Keratinocyte (primary cell): ENCODE measurements at regions not wholly inside any gene's neighbourhood (a gene's known extent, or its start where the extent isn't known, plus 50 kb on each side); places are given as distances from the start of the nearest gene placed in this dataset.

Source experiments
- DNase-seq: peaks from one replicate; pipeline ENCODE4 v3.0.0-alpha.2; 2011; ENCODE audit warnings: low read depth, missing footprints, low spot score
- FAIRE-seq: peaks from 2 replicates; lab custom pipeline; 2011; peaks lifted over from hg19 to GRCh38; lab: Jason Lieb, UNC
- H2AFZ ChIP-seq: 2 replicates; pipeline ENCODE4 v1.6.0; 2012; ENCODE audit warnings: low read length, control low read depth, inconsistent platforms; ENCODE audit not compliant: control insufficient read depth
- H3K27ac ChIP-seq: 2 replicates; pipeline ENCODE4 v1.5.1; 2011; ENCODE audit warnings: low read length; ENCODE audit not compliant: control insufficient read depth, insufficient read depth
- H3K27me3 ChIP-seq: 3 replicates; pipeline ENCODE4 v1.6.0; 2011; ENCODE audit warnings: low read length; ENCODE audit not compliant: control insufficient read depth, insufficient read depth; ENCODE audit errors: extremely low read depth
- H3K36me3 ChIP-seq, 2 experiments: 2 replicates in 1 of 2; 3 replicates in 1 of 2; pipeline ENCODE4 v1.5.1; 2011; ENCODE audit warnings: low read length in 2 of 2, mild to moderate bottlenecking in 1 of 2; ENCODE audit not compliant: control insufficient read depth in 2 of 2, insufficient read depth in 2 of 2; ENCODE audit errors: extremely low read depth in 1 of 2
- H3K4me1 ChIP-seq: 3 replicates; pipeline ENCODE4 v1.5.1; 2011; ENCODE audit warnings: low read length; ENCODE audit not compliant: control insufficient read depth, insufficient read depth; ENCODE audit errors: extremely low read depth
- H3K4me2 ChIP-seq: 3 replicates; pipeline ENCODE4 v1.6.0; 2011; ENCODE audit warnings: low read depth, low read length; ENCODE audit not compliant: control insufficient read depth, insufficient read depth; ENCODE audit errors: extremely low read depth
- H3K4me3 ChIP-seq, 3 experiments: fragments of 200-600 bp in 1 of 3; sonication (generic) in 1 of 3; 2 replicates in 2 of 3; 3 replicates in 1 of 3; pipeline ENCODE4 v1.5.1; 2011 to 2016; ENCODE audit warnings: low read length in 3 of 3, mild to moderate bottlenecking in 3 of 3, control low read depth in 2 of 3, inconsistent platforms in 1 of 3, low read depth in 1 of 3, mixed read lengths in 1 of 3, mixed run types in 1 of 3, moderate library complexity in 1 of 3; ENCODE audit not compliant: control insufficient read depth in 2 of 3, insufficient read depth in 2 of 3; ENCODE audit errors: extremely low read depth in 1 of 3
- H3K79me2 ChIP-seq: 2 replicates; pipeline ENCODE4 v1.6.0; 2012; ENCODE audit warnings: low read length; ENCODE audit not compliant: control insufficient read depth, insufficient read depth
- H3K9ac ChIP-seq: 3 replicates; pipeline ENCODE4 v1.6.0; 2011; ENCODE audit warnings: low read length; ENCODE audit not compliant: control insufficient read depth, insufficient read depth; ENCODE audit errors: extremely low read depth
- H3K9me1 ChIP-seq: 3 replicates; pipeline ENCODE4 v1.6.0; 2011; ENCODE audit warnings: low read length; ENCODE audit not compliant: control insufficient read depth, insufficient read depth; ENCODE audit errors: extremely low read depth
- H3K9me3 ChIP-seq: 2 replicates; pipeline ENCODE4 v1.5.1; 2012; ENCODE audit warnings: low read depth, low read length; ENCODE audit not compliant: control insufficient read depth
- H4K20me1 ChIP-seq: 3 replicates; pipeline ENCODE4 v1.6.0; 2011; ENCODE audit warnings: low read length; ENCODE audit not compliant: control insufficient read depth, insufficient read depth; ENCODE audit errors: extremely low read depth
- CTCF ChIP-seq, 3 experiments: IDR thresholded peaks in 1 of 3; conservative IDR thresholded peaks in 1 of 3; optimal IDR thresholded peaks in 1 of 3; 2 replicates in 2 of 3; 3 replicates in 1 of 3; pipeline versions ENCODE3 to v1.5.1; 2011; ENCODE audit warnings: low read length in 3 of 3, mild to moderate bottlenecking in 3 of 3, moderate library complexity in 2 of 3, control low read depth in 1 of 3, inconsistent platforms in 1 of 3; ENCODE audit not compliant: insufficient read depth in 2 of 3; ENCODE audit errors: extremely low read depth in 1 of 3
- EZH2 ChIP-seq: IDR thresholded peaks from one replicate; pipeline ENCODE4 v1.6.1; 2012; ENCODE audit warnings: inconsistent platforms, mild to moderate bottlenecking, low read length, moderate library complexity
- dilution Hi-C: fragments of 300-500 bp; cut with MboI; formaldehyde crosslinking; loops from one replicate; pipeline ENCODE4 v1.7.0; 2020; ENCODE audit warnings: low sequenced_read_pairs; ENCODE audit not compliant: extremely low pct_ligation_motif_present

- H3K79me2 ChIP-seq, result no peaks in the 10 kb centered on the region
- no peaks in the 10 kb centered on the region for H3K36me3 ChIP-seq
- H3K9ac ChIP-seq, result no peak overlapping the region
- H2AFZ ChIP-seq, result peak overlapping the region; percentile 34
- FAIRE-seq (no peak), DNase-seq (no peak)
- no peaks in the 10 kb centered on the region for H4K20me1 ChIP-seq
- peak overlapping the region; percentile 8 for H3K4me2 ChIP-seq
- H3K27ac ChIP-seq, result no peak overlapping the region
- no peaks in the 10 kb centered on the region for H3K9me1 ChIP-seq
- TF ChIP-seq EZH2 (no peak), CTCF (optimal IDR thresholded peaks at IDR 0.05 in 1 of 3, IDR thresholded peaks at IDR 0.05 in 1 of 3, conservative IDR thresholded peaks at IDR 0.05 in 1 of 3; ENCODE audit: extremely low read depth in 1 of 3, insufficient read depth in 2 of 3, low read length in 3 of 3) (no peak)
- H3K4me1 ChIP-seq, result peaks cover 3% of the 10 kb centered on the region
- dilution Hi-C loops, result no loop called here
- H3K4me3 ChIP-seq, result no peak overlapping the region
- H3K9me3 ChIP-seq, result no peaks in the 10 kb centered on the region
- H3K27me3 ChIP-seq, result no peaks in the 10 kb centered on the region
These were observed 356.5 kb upstream of the ATP2B1 start for GRCh38 chr12:90064852-90065801.

GRCh38 chr12:90062799-90063198, 354.2 kb upstream of the ATP2B1 start:
- peak in 2 of 3 experiments; percentile 7 to 25 for TF ChIP-seq CTCF (optimal IDR thresholded peaks at IDR 0.05 in 1 of 3, IDR thresholded peaks at IDR 0.05 in 1 of 3, conservative IDR thresholded peaks at IDR 0.05 in 1 of 3; ENCODE audit: extremely low read depth in 1 of 3, insufficient read depth in 2 of 3, low read length in 3 of 3)
- no peak for TF ChIP-seq EZH2
- Histone ChIP-seq H3K4me2 (no peak overlapping the region), H3K4me3 (no peak overlapping the region), H3K79me2 (no peaks in the 10 kb centered on the region), H3K9me1 (no peaks in the 10 kb centered on the region), H4K20me1 (no peaks in the 10 kb centered on the region), H2AFZ (no peak overlapping the region), H3K9me3 (no peaks in the 10 kb centered on the region), H3K27me3 (no peaks in the 10 kb centered on the region), H3K27ac (no peak overlapping the region), H3K36me3 (no peaks in the 10 kb centered on the region), H3K9ac (no peak overlapping the region), H3K4me1 (peaks cover 9% of the 10 kb centered on the region)
- no peak for DNase-seq
- no peak for FAIRE-seq
- dilution Hi-C loops, result no loop called here
